ENCODE measurements at regions not wholly inside any gene's neighbourhood (a gene's known extent, or its start where the extent isn't known, plus 50 kb on each side); places are given as distances from the start of the nearest gene placed in this dataset.

- Histone ChIP-seq H3K36me3 (ENCODE audit: low read depth) (no peaks in the 10 kb centered on the region), H3K27me3 (ENCODE audit: insufficient read depth, poor library complexity, severe bottlenecking) (no peaks in the 10 kb centered on the region), H3K4me1 (ENCODE audit: insufficient read depth, poor library complexity, severe bottlenecking) (no peaks in the 10 kb centered on the region), H3K27ac (ENCODE audit: poor library complexity, severe bottlenecking) (no peak overlapping the region), H3K9me3 (ENCODE audit: severe bottlenecking) (no peaks in the 10 kb centered on the region), H3K4me3 (ENCODE audit: severe bottlenecking) (no peak overlapping the region)
- no peak for TF ChIP-seq CTCF (IDR thresholded peaks at IDR 0.05; ENCODE audit: poor library complexity, severe bottlenecking)
- ATAC-seq (ENCODE audit: low read depth) (no peak), DNase-seq (ENCODE audit: low spot score) (no peak)
These were observed 67.3 kb downstream of the RHOU start for GRCh38 chr1:228802386-228803220.

- Histone ChIP-seq H3K27ac (ENCODE audit: poor library complexity, severe bottlenecking) (no peak overlapping the region), H3K4me3 (ENCODE audit: severe bottlenecking) (no peak overlapping the region), H3K27me3 (ENCODE audit: insufficient read depth, poor library complexity, severe bottlenecking) (no peaks in the 10 kb centered on the region), H3K36me3 (ENCODE audit: low read depth) (no peaks in the 10 kb centered on the region), H3K4me1 (ENCODE audit: insufficient read depth, poor library complexity, severe bottlenecking) (no peaks in the 10 kb centered on the region), H3K9me3 (ENCODE audit: severe bottlenecking) (no peaks in the 10 kb centered on the region)
- no peak for DNase-seq (ENCODE audit: low spot score)
- ATAC-seq (ENCODE audit: low read depth), result no peak
- TF ChIP-seq CTCF (IDR thresholded peaks at IDR 0.05; ENCODE audit: poor library complexity, severe bottlenecking), result no peak
These were observed 68.1 kb downstream of the RHOU start for GRCh38 chr1:228803421-228803820.

- H3K27ac ChIP-seq (ENCODE audit: poor library complexity, severe bottlenecking), result no peak overlapping the region
- ATAC-seq (ENCODE audit: low read depth), result no peak
- no peaks in the 10 kb centered on the region for H3K9me3 ChIP-seq (ENCODE audit: severe bottlenecking)
- H3K27me3 ChIP-seq (ENCODE audit: insufficient read depth, poor library complexity, severe bottlenecking), result no peaks in the 10 kb centered on the region
- no peaks in the 10 kb centered on the region for H3K36me3 ChIP-seq (ENCODE audit: low read depth)
- no peaks in the 10 kb centered on the region for H3K4me1 ChIP-seq (ENCODE audit: insufficient read depth, poor library complexity, severe bottlenecking)
- no peak for DNase-seq (ENCODE audit: low spot score)
- no peak for TF ChIP-seq CTCF (IDR thresholded peaks at IDR 0.05; ENCODE audit: poor library complexity, severe bottlenecking)
- H3K4me3 ChIP-seq (ENCODE audit: severe bottlenecking), result no peak overlapping the region
These were observed 68.9 kb downstream of the RHOU start for GRCh38 chr1:228804173-228804572.

- Histone ChIP-seq H3K36me3 (ENCODE audit: low read depth) (no peaks in the 10 kb centered on the region), H3K9me3 (ENCODE audit: severe bottlenecking) (no peaks in the 10 kb centered on the region), H3K27me3 (ENCODE audit: insufficient read depth, poor library complexity, severe bottlenecking) (no peaks in the 10 kb centered on the region), H3K4me1 (ENCODE audit: insufficient read depth, poor library complexity, severe bottlenecking) (no peaks in the 10 kb centered on the region), H3K27ac (ENCODE audit: poor library complexity, severe bottlenecking) (no peak overlapping the region), H3K4me3 (ENCODE audit: severe bottlenecking) (no peak overlapping the region)
- ATAC-seq (ENCODE audit: low read depth) (no peak), DNase-seq (ENCODE audit: low spot score) (no peak)
- no peak for TF ChIP-seq CTCF (IDR thresholded peaks at IDR 0.05; ENCODE audit: poor library complexity, severe bottlenecking)
These were observed 69.5 kb downstream of the RHOU start for GRCh38 chr1:228804640-228805413.

Measured in RWPE2 (cell line).